ENCODE measurements at regions not wholly inside any gene's neighbourhood (a gene's known extent, or its start where the extent isn't known, plus 50 kb on each side); places are given as distances from the start of the nearest gene placed in this dataset.

- no peak for TF ChIP-seq CTCF (IDR thresholded peaks at IDR 0.05)
- TF ChIP-seq POLR2A (IDR thresholded peaks at IDR 0.05), result no peak
Measured at GRCh38 chr16:79946252-79946651, 345.7 kb upstream of the MAF start.
